Endometrium (tissue), 2 donors: ENCODE measurements at regions not wholly inside any gene's neighbourhood (a gene's known extent, or its start where the extent isn't known, plus 50 kb on each side); places are given as distances from the start of the nearest gene placed in this dataset.

ENCODE experiments used
- FAIRE-seq: peaks from 2 replicates; lab custom pipeline; 2012; peaks lifted over from hg19 to GRCh38; lab: Jason Lieb, UNC
- donor health status: control.
- donor health status: control.

DNA sequence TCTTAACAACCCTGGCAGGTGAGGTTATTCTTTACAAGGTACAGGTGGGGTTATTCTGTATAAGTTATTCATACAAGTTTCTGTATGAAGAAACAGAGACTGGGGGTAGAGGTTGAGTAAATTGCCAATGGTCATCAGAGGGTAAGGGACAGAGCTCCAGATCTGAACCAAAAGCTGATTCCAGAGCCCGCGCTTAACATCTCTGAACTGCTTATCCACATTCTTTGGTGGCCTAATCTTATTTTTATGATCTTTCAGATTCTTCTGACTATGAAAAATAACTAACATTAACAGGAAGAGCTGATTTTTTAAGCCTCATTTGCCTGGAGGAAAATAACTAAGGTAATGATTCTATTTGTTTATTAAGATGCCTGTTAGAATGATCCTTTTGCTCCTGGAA, 63.9 kb upstream of the BARHL2 start:
- no peak for FAIRE-seq

DNA sequence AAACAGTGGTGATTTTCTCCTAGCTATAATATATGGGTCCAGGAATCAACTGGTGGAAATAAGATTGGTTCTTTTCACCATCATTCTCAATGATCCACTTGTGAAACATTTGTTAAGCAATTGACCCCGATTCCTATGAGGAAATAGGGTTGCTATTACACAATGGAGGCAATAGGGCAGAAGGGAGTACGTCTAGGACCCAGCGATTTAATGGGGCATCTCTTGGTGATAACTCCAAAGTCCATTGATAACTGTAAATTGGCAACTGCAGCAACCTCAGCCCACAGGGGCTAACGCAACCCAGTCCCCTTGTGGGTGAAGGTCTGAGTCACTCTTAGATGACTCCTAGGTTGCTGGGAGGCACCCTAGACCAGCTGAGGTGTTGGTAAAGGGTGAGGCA, 62.5 kb upstream of the BARHL2 start:
- no peak for FAIRE-seq

DNA sequence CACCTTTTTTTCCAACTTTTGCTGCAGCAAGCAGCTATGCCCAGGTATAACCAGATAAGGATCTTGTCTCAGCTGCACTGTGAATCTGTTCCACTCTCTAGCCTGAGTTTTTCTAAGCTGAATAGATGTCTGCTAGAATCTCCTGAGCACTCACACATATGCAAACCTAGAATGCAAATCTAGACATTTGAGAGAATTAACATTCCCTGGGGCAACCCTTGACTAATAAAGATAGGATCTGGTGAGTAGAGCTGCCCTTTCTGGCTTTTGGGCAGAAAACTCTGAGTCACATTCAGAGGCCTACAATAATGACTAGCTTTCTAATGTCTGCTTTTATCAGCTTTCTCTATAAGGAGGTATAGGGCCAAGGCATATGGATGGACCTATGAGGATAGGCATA, 61.4 kb upstream of the BARHL2 start:
- no peak for FAIRE-seq

GRCh38 chr1:90773812-90774211, 56.7 kb upstream of the BARHL2 start:
- FAIRE-seq: no peak

GRCh38 chr1:90768826-90769225, 51.7 kb upstream of the BARHL2 start:
- FAIRE-seq: no peak

DNA sequence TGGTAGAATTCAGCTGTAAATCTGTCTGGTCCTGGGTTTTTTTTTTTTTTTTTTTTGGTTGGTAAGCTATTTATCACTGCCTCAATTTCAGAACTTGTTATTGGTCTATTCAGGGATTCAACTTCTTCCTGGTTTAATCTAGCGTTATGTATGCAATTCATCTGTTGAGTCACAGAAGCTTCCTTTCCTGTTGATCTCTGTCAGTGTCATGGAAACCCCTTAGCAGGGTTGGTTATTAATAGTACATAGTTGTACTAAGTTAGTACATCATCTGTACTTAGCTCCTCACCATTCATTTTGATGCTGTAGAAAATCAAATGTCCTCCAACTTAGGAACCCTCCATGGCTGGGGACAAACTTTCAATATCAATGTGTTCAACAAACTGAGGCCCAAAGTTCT, 51.0 kb upstream of the BARHL2 start:
- FAIRE-seq: no peak
